ENCODE measurements at regions not wholly inside any gene's neighbourhood (a gene's known extent, or its start where the extent isn't known, plus 50 kb on each side); places are given as distances from the start of the nearest gene placed in this dataset.

- TF ChIP-seq CTCF (IDR thresholded peaks at IDR 0.05) = no peak
- TF ChIP-seq EZH2 (IDR thresholded peaks at IDR 0.05) = no peak
These were observed 357.7 kb upstream of the SOX5 start for GRCh38 chr12:24307153-24307552.

Data from neural progenitor cell (in vitro differentiated cells).